Mucosa of rectum (tissue), 2 donors: ENCODE measurements at regions not wholly inside any gene's neighbourhood (a gene's known extent, or its start where the extent isn't known, plus 50 kb on each side); places are given as distances from the start of the nearest gene placed in this dataset.

Experiments
- H3K27ac ChIP-seq, 2 donors: one replicate each; pipeline ENCODE4 v1.7.0; 2013; ENCODE audit warnings: inconsistent platforms in 2 of 2, low read depth in 2 of 2, low read length in 2 of 2
- H3K27me3 ChIP-seq, 2 donors: one replicate each; pipeline ENCODE4 v1.7.0; 2013; ENCODE audit warnings: low read length in 2 of 2; ENCODE audit not compliant: control insufficient read depth in 2 of 2, insufficient read depth in 2 of 2
- H3K36me3 ChIP-seq, 2 donors: one replicate each; pipeline ENCODE4 v1.7.0; 2013; ENCODE audit warnings: low read length in 2 of 2; ENCODE audit not compliant: control insufficient read depth in 2 of 2, insufficient read depth in 2 of 2
- H3K4me1 ChIP-seq, 2 donors: one replicate each; pipeline ENCODE4 v1.7.0; 2013; ENCODE audit warnings: low read length in 2 of 2, mild to moderate bottlenecking in 1 of 2; ENCODE audit not compliant: control insufficient read depth in 2 of 2, insufficient read depth in 2 of 2
- H3K4me3 ChIP-seq, 2 donors: one replicate each; pipeline ENCODE4 v1.7.0; 2013; ENCODE audit warnings: low read length in 2 of 2
- H3K9ac ChIP-seq, 2 donors: one replicate each; pipeline ENCODE4 v1.7.0; 2013; ENCODE audit warnings: low read length in 2 of 2, low read depth in 1 of 2, mild to moderate bottlenecking in 1 of 2
- H3K9me3 ChIP-seq, 2 donors: one replicate each; pipeline ENCODE4 v1.7.0; 2013; ENCODE audit warnings: low read length in 2 of 2; ENCODE audit not compliant: control insufficient read depth in 2 of 2
- donor health status: healthy.
- donor health status: Normal muscosa, but diverticular disease.

- Histone ChIP-seq H3K27me3 (no peaks in the 10 kb centered on the region), H3K27ac (no peak overlapping the region), H3K4me3 (no peak overlapping the region), H3K4me1 (peaks cover 0 to 3% of the 10 kb centered on the region in 2 donors), H3K9me3 (no peaks in the 10 kb centered on the region), H3K9ac (no peak overlapping the region), H3K36me3 (no peaks in the 10 kb centered on the region)
These were observed 457.1 kb downstream of the GBA3 start for GRCh38 chr4:23149815-23150214.

- no peak overlapping the region for H3K9ac ChIP-seq
- peaks cover 0 to 3% of the 10 kb centered on the region in 2 donors for H3K4me1 ChIP-seq
- no peaks in the 10 kb centered on the region for H3K9me3 ChIP-seq
These were observed 452.0 kb downstream of the GBA3 start for GRCh38 chr4:23144707-23145106.

GRCh38 chr4:23135792-23136645 is 443.3 kb downstream of the GBA3 start:
- no peak overlapping the region for H3K9ac ChIP-seq
- no peaks in the 10 kb centered on the region for H3K36me3 ChIP-seq
- no peak overlapping the region for H3K27ac ChIP-seq
- no peaks in the 10 kb centered on the region for H3K9me3 ChIP-seq
- no peaks in the 10 kb centered on the region for H3K4me1 ChIP-seq
- no peaks in the 10 kb centered on the region for H3K27me3 ChIP-seq
- no peak overlapping the region for H3K4me3 ChIP-seq

More at GRCh38 chr4:23144707-23145106, 452.0 kb downstream of the GBA3 start:
- H3K27ac ChIP-seq: no peak overlapping the region
- no peaks in the 10 kb centered on the region for H3K36me3 ChIP-seq
- H3K4me3 ChIP-seq: no peak overlapping the region
- H3K27me3 ChIP-seq: no peaks in the 10 kb centered on the region

- Histone ChIP-seq H3K9me3 (no peaks in the 10 kb centered on the region), H3K4me1 (no peaks in the 10 kb centered on the region), H3K27me3 (no peaks in the 10 kb centered on the region), H3K4me3 (no peak overlapping the region), H3K9ac (no peak overlapping the region), H3K36me3 (no peaks in the 10 kb centered on the region), H3K27ac (no peak overlapping the region)
These were observed 441.6 kb downstream of the GBA3 start for GRCh38 chr4:23134331-23134730.

GRCh38 chr4:23130845-23131244 is 438.1 kb downstream of the GBA3 start:
- Histone ChIP-seq H3K4me1 (no peaks in the 10 kb centered on the region), H3K9me3 (no peaks in the 10 kb centered on the region), H3K27ac (no peak overlapping the region), H3K9ac (no peak overlapping the region), H3K36me3 (no peaks in the 10 kb centered on the region), H3K4me3 (no peak overlapping the region), H3K27me3 (no peaks in the 10 kb centered on the region)

- Histone ChIP-seq H3K27ac (no peak overlapping the region), H3K9me3 (no peaks in the 10 kb centered on the region), H3K4me1 (no peaks in the 10 kb centered on the region), H3K9ac (no peak overlapping the region), H3K27me3 (no peaks in the 10 kb centered on the region), H3K4me3 (no peak overlapping the region), H3K36me3 (no peaks in the 10 kb centered on the region)
These were observed 432.4 kb downstream of the GBA3 start for GRCh38 chr4:23125118-23125517.

- no peaks in the 10 kb centered on the region for H3K36me3 ChIP-seq
- no peak overlapping the region for H3K9ac ChIP-seq
- no peaks in the 10 kb centered on the region for H3K9me3 ChIP-seq
- no peak overlapping the region for H3K27ac ChIP-seq
- H3K4me1 ChIP-seq: no peaks in the 10 kb centered on the region
- H3K27me3 ChIP-seq: no peaks in the 10 kb centered on the region
- H3K4me3 ChIP-seq: no peak overlapping the region
These were observed 430.1 kb downstream of the GBA3 start for GRCh38 chr4:23122666-23123400.

GRCh38 chr4:23120374-23120773 is 427.6 kb downstream of the GBA3 start:
- no peaks in the 10 kb centered on the region for H3K27me3 ChIP-seq
- no peaks in the 10 kb centered on the region for H3K9me3 ChIP-seq
- H3K36me3 ChIP-seq: no peaks in the 10 kb centered on the region
- H3K9ac ChIP-seq: no peak overlapping the region
- no peaks in the 10 kb centered on the region for H3K4me1 ChIP-seq
- H3K4me3 ChIP-seq: no peak overlapping the region
- H3K27ac ChIP-seq: no peak overlapping the region

GRCh38 chr4:23117826-23118225 is 425.1 kb downstream of the GBA3 start:
- H3K9ac ChIP-seq: no peak overlapping the region
- H3K9me3 ChIP-seq: no peaks in the 10 kb centered on the region
- no peak overlapping the region for H3K4me3 ChIP-seq
- no peaks in the 10 kb centered on the region for H3K36me3 ChIP-seq
- H3K27me3 ChIP-seq: no peaks in the 10 kb centered on the region
- H3K4me1 ChIP-seq: no peaks in the 10 kb centered on the region
- H3K27ac ChIP-seq: no peak overlapping the region

- Histone ChIP-seq H3K27ac (no peak overlapping the region), H3K9me3 (no peaks in the 10 kb centered on the region), H3K36me3 (no peaks in the 10 kb centered on the region), H3K4me1 (no peaks in the 10 kb centered on the region), H3K27me3 (no peaks in the 10 kb centered on the region), H3K4me3 (no peak overlapping the region), H3K9ac (no peak overlapping the region)
These were observed 421.8 kb downstream of the GBA3 start for GRCh38 chr4:23114538-23114937.
